Suprapubic skin (tissue), 4 donors: ENCODE measurements at regions not wholly inside any gene's neighbourhood (a gene's known extent, or its start where the extent isn't known, plus 50 kb on each side); places are given as distances from the start of the nearest gene placed in this dataset.

ENCODE experiments used
- DNase-seq, 2 donors: peaks; one replicate each; pipeline ENCODE4 v3.0.0-alpha.2; 2019; ENCODE audit warnings: low spot score in 2 of 2
- H3K27ac ChIP-seq: fragments of 200-600 bp; sonication (generic); one replicate; pipeline ENCODE4 v1.5.1; 2019
- H3K27me3 ChIP-seq: fragments of 200-600 bp; sonication (generic); one replicate; pipeline ENCODE4 v1.5.1; 2019
- H3K36me3 ChIP-seq: fragments of 200-600 bp; sonication (generic); one replicate; pipeline ENCODE4 v1.5.1; 2019
- H3K4me1 ChIP-seq: fragments of 200-600 bp; sonication (generic); one replicate; pipeline ENCODE4 v1.5.1; 2019
- H3K4me3 ChIP-seq: fragments of 200-600 bp; sonication (generic); one replicate; pipeline ENCODE4 v1.5.1; 2019; ENCODE audit warnings: mild to moderate bottlenecking
- H3K9me3 ChIP-seq: fragments of 200-600 bp; sonication (generic); one replicate; pipeline ENCODE4 v1.5.1; 2019
- CTCF ChIP-seq, 2 donors: fragments of 200-600 bp in 1 of 2; fragments of 450-650 bp in 1 of 2; sonication (generic) in 1 of 2; IDR thresholded peaks; one replicate each; pipeline ENCODE4 v1.5.1; 2016 to 2019; ENCODE audit warnings: antibody characterized with exemption in 2 of 2, mild to moderate bottlenecking in 1 of 2, moderate library complexity in 1 of 2
- EP300 ChIP-seq: sonication (generic); formaldehyde crosslinking; IDR thresholded peaks from one replicate; pipeline ENCODE4 v1.6.1; 2017; ENCODE audit warnings: antibody characterized with exemption
- POLR2A ChIP-seq, 2 donors: fragments of 450-650 bp; IDR thresholded peaks; one replicate each; pipeline ENCODE4 v1.6.1; 2017; ENCODE audit warnings: antibody characterized with exemption in 2 of 2, mild to moderate bottlenecking in 2 of 2, moderate library complexity in 2 of 2
- POLR2AphosphoS5 ChIP-seq, 3 donors: sonication (generic); formaldehyde crosslinking; IDR thresholded peaks; one replicate each; pipeline ENCODE4 v1.6.1; 2017; ENCODE audit warnings: antibody characterized with exemption in 3 of 3
- WGBS: methylation state at CpG from one replicate; pipeline ENCODE4 v1.1.5; 2018; 5-methylcytosine and 5-hydroxymethylcytosine counted together

- TF ChIP-seq CTCF (IDR thresholded peaks at IDR 0.05) (no peak), POLR2A (IDR thresholded peaks at IDR 0.05) (no peak), EP300 (no peak), POLR2AphosphoS5 (IDR thresholded peaks at IDR 0.05) (no peak)
Observed at GRCh38 chr10:109025172-109025571, 898.1 kb downstream of the XPNPEP1 start.

GRCh38 chr10:109022417-109023049 lies 900.8 kb downstream of the XPNPEP1 start:
- Histone ChIP-seq H3K4me1 (no peaks in the 10 kb centered on the region), H3K27ac (no peak overlapping the region), H3K27me3 (no peaks in the 10 kb centered on the region), H3K4me3 (no peak overlapping the region), H3K9me3 (no peaks in the 10 kb centered on the region), H3K36me3 (no peaks in the 10 kb centered on the region)
- WGBS, result 71% methylated on average over 1 of the region's 1 CpG
- no peak for DNase-seq
- TF ChIP-seq CTCF (IDR thresholded peaks at IDR 0.05) (no peak), POLR2A (IDR thresholded peaks at IDR 0.05) (no peak), EP300 (no peak), POLR2AphosphoS5 (IDR thresholded peaks at IDR 0.05) (no peak)

More at GRCh38 chr10:109025172-109025571, 898.1 kb downstream of the XPNPEP1 start:
- Histone ChIP-seq H3K27me3 (no peaks in the 10 kb centered on the region), H3K27ac (no peak overlapping the region), H3K9me3 (no peaks in the 10 kb centered on the region), H3K4me1 (no peaks in the 10 kb centered on the region), H3K4me3 (no peak overlapping the region), H3K36me3 (no peaks in the 10 kb centered on the region)
- no peak for DNase-seq

- DNase-seq, result no peak
- Histone ChIP-seq H3K36me3 (no peaks in the 10 kb centered on the region), H3K4me3 (no peak overlapping the region), H3K4me1 (no peaks in the 10 kb centered on the region), H3K27me3 (no peaks in the 10 kb centered on the region), H3K27ac (no peak overlapping the region), H3K9me3 (no peaks in the 10 kb centered on the region)
- TF ChIP-seq POLR2A (IDR thresholded peaks at IDR 0.05), result no peak
- TF ChIP-seq POLR2AphosphoS5 (IDR thresholded peaks at IDR 0.05), result no peak
- no peak for TF ChIP-seq CTCF (IDR thresholded peaks at IDR 0.05)
- no peak for TF ChIP-seq EP300
- WGBS, result 21% methylated on average over 6 of the region's 6 CpGs
Observed at GRCh38 chr10:109019001-109019424, 904.3 kb downstream of the XPNPEP1 start.

GRCh38 chr10:109007514-109007913 lies 915.8 kb downstream of the XPNPEP1 start:
- TF ChIP-seq POLR2A (IDR thresholded peaks at IDR 0.05), result no peak
- TF ChIP-seq POLR2AphosphoS5 (IDR thresholded peaks at IDR 0.05), result no peak
- no peak for TF ChIP-seq EP300
- H3K27ac ChIP-seq, result no peak overlapping the region
- no peaks in the 10 kb centered on the region for H3K27me3 ChIP-seq
- no peak overlapping the region for H3K4me3 ChIP-seq
- no peaks in the 10 kb centered on the region for H3K36me3 ChIP-seq
- 63% methylated on average over 1 of the region's 1 CpG for WGBS
- DNase-seq, result no peak
- no peaks in the 10 kb centered on the region for H3K9me3 ChIP-seq
- H3K4me1 ChIP-seq, result no peaks in the 10 kb centered on the region

- WGBS, result 62% methylated on average over 5 of the region's 5 CpGs
- Histone ChIP-seq H3K4me3 (no peak overlapping the region), H3K27me3 (no peaks in the 10 kb centered on the region), H3K4me1 (no peaks in the 10 kb centered on the region), H3K9me3 (no peaks in the 10 kb centered on the region), H3K27ac (no peak overlapping the region), H3K36me3 (no peaks in the 10 kb centered on the region)
- no peak for DNase-seq
- TF ChIP-seq POLR2A (IDR thresholded peaks at IDR 0.05), result no peak
- TF ChIP-seq EP300, result no peak
- TF ChIP-seq POLR2AphosphoS5 (IDR thresholded peaks at IDR 0.05), result no peak
- TF ChIP-seq CTCF (IDR thresholded peaks at IDR 0.05), result no peak
Observed at GRCh38 chr10:108990441-108990840, 932.9 kb downstream of the XPNPEP1 start.

- DNase-seq, result no peak
- 51% methylated on average over 4 of the region's 4 CpGs for WGBS
- TF ChIP-seq CTCF (IDR thresholded peaks at IDR 0.05) (no peak), EP300 (no peak), POLR2A (IDR thresholded peaks at IDR 0.05) (no peak), POLR2AphosphoS5 (IDR thresholded peaks at IDR 0.05) (no peak)
- H3K4me1 ChIP-seq, result no peaks in the 10 kb centered on the region
- no peaks in the 10 kb centered on the region for H3K36me3 ChIP-seq
- H3K9me3 ChIP-seq, result no peaks in the 10 kb centered on the region
- no peak overlapping the region for H3K4me3 ChIP-seq
- no peak overlapping the region for H3K27ac ChIP-seq
- H3K27me3 ChIP-seq, result no peaks in the 10 kb centered on the region
Observed at GRCh38 chr10:108989976-108990375, 933.3 kb downstream of the XPNPEP1 start.
